IMR-90 (cell line): ENCODE measurements at regions not wholly inside any gene's neighbourhood (a gene's known extent, or its start where the extent isn't known, plus 50 kb on each side); places are given as distances from the start of the nearest gene placed in this dataset.

ENCODE experiments used
- ATAC-seq: fragments of 200-7000 bp; cut with Tn5 transposase; 2 replicates; pipeline ENCODE4 v1.9.1; 2020; ENCODE audit warnings: low read depth, mild to moderate bottlenecking, moderate library complexity
- BruUV-seq: library from RNA; stranded (reverse); fragments of 400-500 nt; replicated peaks from 2 replicates; lab custom pipeline; 2021; lab: Mats Ljungman, UMichigan
- CTCF ChIA-PET: fragments of 300-600 bp; formaldehyde crosslinking; extraction: SDS; loops from one replicate; lab custom pipeline; 2021; ENCODE audit warnings: antibody characterized with exemption; lab: Yijun Ruan, JAX
- POLR2A ChIA-PET: fragments of 300-600 bp; sonication (Branson Sonifier 250); formaldehyde crosslinking; loops from one replicate; lab custom pipeline; 2022; ENCODE audit warnings: antibody characterized with exemption; ENCODE audit not compliant: unreplicated experiment; lab: Charles Lee
- DNase-seq: peaks from one replicate; pipeline ENCODE4 v3.0.0; 2013
- H2AFZ ChIP-seq: replicated peaks from 2 replicates; pipeline ENCODE3; 2013; ENCODE audit warnings: low read length, mild to moderate bottlenecking; ENCODE audit not compliant: poor library complexity
- H2AK5ac ChIP-seq: 2 replicates; pipeline ENCODE4 v1.6.1; 2013; ENCODE audit warnings: low read depth, low read length, inconsistent platforms
- H2AK9ac ChIP-seq: replicated peaks from 2 replicates; pipeline ENCODE3; 2013; ENCODE audit warnings: mild to moderate bottlenecking, low read depth, low read length, moderate library complexity; ENCODE audit not compliant: poor library complexity
- H2BK120ac ChIP-seq: 2 replicates; pipeline ENCODE4 v1.6.1; 2013; ENCODE audit warnings: low read depth, low read length, inconsistent platforms
- H2BK15ac ChIP-seq: 3 replicates; pipeline ENCODE4 v1.6.1; 2013; ENCODE audit warnings: low read depth, low read length, inconsistent platforms
- H2BK20ac ChIP-seq: 2 replicates; pipeline ENCODE4 v1.6.1; 2013; ENCODE audit warnings: low read depth, mild to moderate bottlenecking, inconsistent platforms, low read length, moderate library complexity
- H2BK5ac ChIP-seq: 2 replicates; pipeline ENCODE4 v1.6.1; 2013; ENCODE audit warnings: mild to moderate bottlenecking, low read depth, low read length, inconsistent platforms; ENCODE audit not compliant: poor library complexity, severe bottlenecking
- H3K14ac ChIP-seq: replicated peaks from 2 replicates; pipeline ENCODE4 v1.6.1; 2013; ENCODE audit warnings: low read depth, low read length, inconsistent platforms
- H3K18ac ChIP-seq: 2 replicates; pipeline ENCODE4 v1.6.1; 2013; ENCODE audit warnings: low read depth, low read length, control low read depth
- H3K23ac ChIP-seq: 2 replicates; pipeline ENCODE4 v1.6.1; 2013; ENCODE audit warnings: low read depth, low read length, inconsistent platforms
- H3K27ac ChIP-seq: 2 replicates; pipeline ENCODE4 v1.5.1; 2013; ENCODE audit warnings: mild to moderate bottlenecking, control low read depth, low read length; ENCODE audit not compliant: insufficient read depth
- H3K27me3 ChIP-seq: 2 replicates; pipeline ENCODE4 v1.6.1; 2013; ENCODE audit warnings: low read length; ENCODE audit not compliant: control insufficient read depth, insufficient read depth
- H3K36me3 ChIP-seq: 2 replicates; pipeline ENCODE4 v1.6.1; 2013; ENCODE audit warnings: low read length, mixed read lengths; ENCODE audit not compliant: control insufficient read depth, insufficient read depth
- H3K4ac ChIP-seq: 2 replicates; pipeline ENCODE4 v1.6.1; 2013; ENCODE audit warnings: low read depth, low read length, inconsistent platforms
- H3K4me1 ChIP-seq: 2 replicates; pipeline ENCODE4 v1.6.1; 2013; ENCODE audit warnings: low read length, mixed read lengths; ENCODE audit not compliant: control insufficient read depth, insufficient read depth
- H3K4me2 ChIP-seq: 2 replicates; pipeline ENCODE4 v1.6.1; 2013; ENCODE audit warnings: low read depth, mild to moderate bottlenecking, control low read depth, low read length, moderate library complexity
- H3K4me3 ChIP-seq: 2 replicates; pipeline ENCODE4 v1.5.1; 2013; ENCODE audit warnings: low read depth, mild to moderate bottlenecking, control low read depth, low read length, moderate library complexity; ENCODE audit not compliant: insufficient read depth
- H3K56ac ChIP-seq: 2 replicates; pipeline ENCODE4 v1.6.1; 2013; ENCODE audit warnings: low read length, inconsistent platforms; ENCODE audit not compliant: insufficient read depth; ENCODE audit errors: extremely low read depth
- H3K79me1 ChIP-seq, 2 experiments: 2 replicates each; pipeline ENCODE4 v1.6.1; 2013; ENCODE audit warnings: low read length in 2 of 2, inconsistent platforms in 1 of 2, low read depth in 1 of 2
- H3K9ac ChIP-seq: 2 replicates; pipeline ENCODE4 v1.6.1; 2013; ENCODE audit warnings: low read depth, low read length, control low read depth
- H3K9me1 ChIP-seq: 2 replicates; pipeline ENCODE4 v1.6.1; 2013; ENCODE audit warnings: low read length, inconsistent platforms; ENCODE audit not compliant: insufficient read depth
- H3K9me3 ChIP-seq: 2 replicates; pipeline ENCODE4 v1.6.1; 2013; ENCODE audit warnings: low read length; ENCODE audit not compliant: control insufficient read depth, insufficient read depth
- H4K20me1 ChIP-seq: 2 replicates; pipeline ENCODE4 v1.6.1; 2013; ENCODE audit warnings: low read length, inconsistent platforms; ENCODE audit not compliant: insufficient read depth
- H4K5ac ChIP-seq: 2 replicates; pipeline ENCODE4 v1.6.1; 2013; ENCODE audit warnings: mild to moderate bottlenecking, low read depth, low read length, control low read depth
- H4K8ac ChIP-seq, 2 experiments: 2 replicates each; pipeline ENCODE4 v1.6.1; 2013; ENCODE audit warnings: low read depth in 2 of 2, low read length in 2 of 2, control low read depth in 1 of 2, inconsistent platforms in 1 of 2
- H4K91ac ChIP-seq: 2 replicates; pipeline ENCODE4 v1.6.1; 2013; ENCODE audit warnings: low read depth, low read length, inconsistent platforms; ENCODE audit not compliant: insufficient read depth
- BHLHE40 ChIP-seq: fragments of 150-350 bp; IDR thresholded peaks from 2 replicates; pipeline ENCODE4 v1.6.1; 2016; ENCODE audit warnings: mild to moderate bottlenecking, low read depth, low read length
- CEBPB ChIP-seq: IDR thresholded peaks from 2 replicates; pipeline ENCODE4 v1.6.1; 2012; ENCODE audit warnings: low read depth, low read length, improper control_type of control experiment
- CHD1 ChIP-seq: IDR thresholded peaks from 2 replicates; pipeline ENCODE4 v1.6.1; 2012; ENCODE audit warnings: low read depth, low read length, improper control_type of control experiment
- FOS ChIP-seq: fragments of 150-350 bp; IDR thresholded peaks from 2 replicates; pipeline ENCODE4 v1.6.1; 2016; ENCODE audit warnings: low read depth, low read length
- MAZ ChIP-seq: IDR thresholded peaks from 2 replicates; pipeline ENCODE4 v1.6.1; 2012; ENCODE audit warnings: low read depth, mild to moderate bottlenecking, low read length, improper control_type of control experiment, moderate library complexity, borderline replicate concordance
- MXI1 ChIP-seq: IDR thresholded peaks from 2 replicates; pipeline ENCODE4 v1.6.1; 2012; ENCODE audit warnings: low read depth, mild to moderate bottlenecking, low read length, moderate library complexity, borderline replicate concordance
- WGBS, 2 experiments: methylation state at CpG; one replicate each; pipeline versions ENCODE4 v1.1.5 to v1.1.7; 2013; ENCODE audit warnings: missing lambda C conversion rate in 2 of 2; ENCODE audit not compliant: insufficient read length in 1 of 2; ENCODE audit errors: extremely low coverage in 2 of 2; 5-methylcytosine and 5-hydroxymethylcytosine counted together
- dilution Hi-C: fragments of 300-500 bp; cut with HindIII; formaldehyde crosslinking; loops from one replicate; pipeline ENCODE4 v1.14.3; 2018; ENCODE audit warnings: low sequenced_read_pairs; ENCODE audit not compliant: unreplicated experiment
- in situ Hi-C: fragments of 300-500 bp; cut with MboI; formaldehyde crosslinking; loops from 3 replicates; pipeline ENCODE4 v1.14.3; 2019; ENCODE audit warnings: low sequenced_read_pairs, inconsistent platforms, mixed read lengths
- intact Hi-C: fragments of 100-400 bp; cut with micrococcal nuclease; formaldehyde crosslinking; loops from 2 replicates; pipeline ENCODE4 v1.10.0; 2022
- TF ChIP-seq, protein P1 (sequence below): fragments of 150-350 bp; IDR thresholded peaks from 2 replicates; pipeline ENCODE4 v1.6.1; 2017; ENCODE audit warnings: mild to moderate bottlenecking, antibody characterized with exemption, low read length, low read depth

DNA sequence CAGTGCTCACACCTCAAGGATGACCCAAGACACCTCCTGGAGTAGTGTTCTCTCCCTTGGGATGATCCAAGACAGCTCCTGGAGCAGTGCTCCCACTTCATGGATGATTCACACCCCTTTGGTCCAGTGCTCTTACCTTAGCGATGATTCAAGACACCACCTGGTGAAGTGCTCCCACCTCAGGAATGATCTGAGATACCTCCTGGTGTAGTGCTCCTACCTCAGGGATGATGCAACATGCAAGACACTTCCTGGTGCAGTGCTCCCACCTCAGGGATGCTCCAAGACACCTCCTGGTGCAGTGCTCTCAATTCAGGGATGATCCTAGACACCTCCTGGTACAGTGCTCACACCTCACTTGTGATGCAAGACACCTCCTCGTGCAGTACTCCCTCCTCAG lies 123.1 kb downstream of the ASB1 start:
- no peaks in the 10 kb centered on the region for H3K4me1 ChIP-seq
- no peak overlapping the region for H2BK120ac ChIP-seq
- ATAC-seq (no peak), DNase-seq (no peak)
- H2AFZ ChIP-seq = no peak overlapping the region
- H4K20me1 ChIP-seq = no peaks in the 10 kb centered on the region
- dilution Hi-C loops = no loop called here
- TF ChIP-seq CEBPB (no peak), MXI1 (no peak), MAZ (no peak), BHLHE40 (no peak), FOS (no peak), CHD1 (no peak)
- TF ChIP-seq, protein P1, sequence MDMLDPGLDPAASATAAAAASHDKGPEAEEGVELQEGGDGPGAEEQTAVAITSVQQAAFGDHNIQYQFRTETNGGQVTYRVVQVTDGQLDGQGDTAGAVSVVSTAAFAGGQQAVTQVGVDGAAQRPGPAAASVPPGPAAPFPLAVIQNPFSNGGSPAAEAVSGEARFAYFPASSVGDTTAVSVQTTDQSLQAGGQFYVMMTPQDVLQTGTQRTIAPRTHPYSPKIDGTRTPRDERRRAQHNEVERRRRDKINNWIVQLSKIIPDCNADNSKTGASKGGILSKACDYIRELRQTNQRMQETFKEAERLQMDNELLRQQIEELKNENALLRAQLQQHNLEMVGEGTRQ = no peak
- no peak overlapping the region for H4K5ac ChIP-seq
- H2AK9ac ChIP-seq = no peak overlapping the region
- H3K4me3 ChIP-seq = no peak overlapping the region
- intact Hi-C loops = no loop called here
- H3K18ac ChIP-seq = no peak overlapping the region
- no peak overlapping the region for H4K91ac ChIP-seq
- H2BK5ac ChIP-seq = no peak overlapping the region
- H3K9me1 ChIP-seq = no peaks in the 10 kb centered on the region
- H2BK15ac ChIP-seq = no peak overlapping the region
- no TSS peak for BruUV-seq
- H3K14ac ChIP-seq = no peak overlapping the region
- in situ Hi-C loops = no loop called here
- 89% methylated on average over 1 of the region's 2 CpGs; no CpG with 5 or more reads in 1 of the 2 experiments for WGBS, 2 experiments
- H3K4me2 ChIP-seq = no peak overlapping the region
- H3K79me1 ChIP-seq = no peaks in the 10 kb centered on the region
- H3K56ac ChIP-seq = no peak overlapping the region
- H3K27ac ChIP-seq = no peak overlapping the region
- no peak overlapping the region for H3K23ac ChIP-seq
- CTCF ChIA-PET = no interaction called here
- H3K9ac ChIP-seq = no peak overlapping the region
- H2AK5ac ChIP-seq = no peak overlapping the region
- H3K36me3 ChIP-seq = no peaks in the 10 kb centered on the region
- peaks cover 9% of the 10 kb centered on the region for H3K9me3 ChIP-seq
- H4K8ac ChIP-seq = no peak overlapping the region
- H2BK20ac ChIP-seq = no peak overlapping the region
- POLR2A ChIA-PET = no interaction called here
- no peaks in the 10 kb centered on the region; the same call in 1 of the 2 replicates for H3K27me3 ChIP-seq
- no peak overlapping the region for H3K4ac ChIP-seq
